ENCODE measurements at regions not wholly inside any gene's neighbourhood (a gene's known extent, or its start where the extent isn't known, plus 50 kb on each side); places are given as distances from the start of the nearest gene placed in this dataset.
"Not testable (repeated sequence)": the region's sequence is repeated elsewhere in the genome, so short reads cannot be mapped to it uniquely, and the experiment has no call there.

DNA sequence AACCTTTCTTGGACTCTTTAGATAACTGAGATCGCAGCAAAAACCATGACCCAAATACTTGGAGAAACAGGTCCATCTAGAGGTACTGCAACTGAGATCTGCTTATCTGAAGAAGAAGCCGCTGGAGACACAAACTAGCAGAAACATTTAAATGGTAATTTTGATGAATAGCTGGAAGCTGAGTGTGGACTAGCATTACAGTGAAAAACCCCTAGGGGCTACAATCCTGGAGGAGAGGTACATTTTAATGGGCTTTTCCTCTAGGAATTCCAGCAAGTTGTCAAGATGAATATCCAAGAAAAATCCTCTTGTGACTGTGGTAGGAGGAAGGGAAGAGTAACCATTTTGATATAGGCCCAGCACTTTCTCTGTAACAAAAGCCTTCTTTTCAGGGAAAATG, 592.5 kb upstream of the GRIA3 start:
- no peak for FAIRE-seq
- no peak for DNase-seq (ENCODE audit: insufficient read length, low spot score)

DNA sequence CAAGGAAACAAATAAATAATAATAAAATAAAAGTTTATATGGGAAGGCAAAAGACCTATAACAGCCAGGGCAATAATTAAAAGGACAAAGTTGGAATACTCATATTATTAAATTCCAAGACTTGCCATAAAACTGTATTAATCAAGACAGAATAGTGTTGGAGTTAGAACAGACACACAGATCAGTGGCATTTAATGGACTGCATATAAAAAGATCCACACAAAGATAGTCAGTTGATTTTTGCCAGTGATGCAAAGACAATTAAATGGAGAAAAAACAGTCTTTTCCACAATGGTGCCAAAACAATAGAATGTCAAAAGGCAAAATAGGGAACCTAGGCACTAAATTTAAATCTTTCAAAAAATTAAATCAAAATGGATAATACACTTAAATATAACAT, 587.1 kb upstream of the GRIA3 start:
- FAIRE-seq (no peak), DNase-seq (ENCODE audit: insufficient read length, low spot score) (no peak)

DNA sequence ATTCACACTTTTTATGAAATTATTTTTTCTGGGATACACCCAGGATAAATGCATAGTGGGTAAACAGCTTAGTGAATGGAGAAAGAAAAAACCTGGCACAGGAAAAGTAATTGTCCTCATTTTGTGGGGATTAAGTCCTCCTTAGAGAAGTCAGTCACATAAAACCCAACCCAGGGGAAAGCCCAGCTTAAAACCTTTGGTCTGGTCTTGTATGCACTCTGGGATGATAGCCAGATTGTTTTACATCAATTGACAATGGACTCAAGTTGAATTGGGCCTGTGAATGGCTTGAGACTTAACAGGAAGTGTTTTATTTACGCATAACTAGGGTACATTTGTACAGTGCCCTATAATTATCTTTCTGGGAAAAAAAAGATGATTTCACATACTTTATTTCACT, 561.3 kb upstream of the GRIA3 start:
- FAIRE-seq (no peak), DNase-seq (ENCODE audit: insufficient read length, low spot score) (no peak)

GRCh38 chrX:122625239-122625638, 558.8 kb upstream of the GRIA3 start:
- no peak for DNase-seq (ENCODE audit: insufficient read length, low spot score)
- FAIRE-seq = no peak

- DNase-seq (ENCODE audit: insufficient read length, low spot score) (no peak), FAIRE-seq (no peak)
Observed at GRCh38 chrX:122625821-122626220, 558.3 kb upstream of the GRIA3 start.

DNA sequence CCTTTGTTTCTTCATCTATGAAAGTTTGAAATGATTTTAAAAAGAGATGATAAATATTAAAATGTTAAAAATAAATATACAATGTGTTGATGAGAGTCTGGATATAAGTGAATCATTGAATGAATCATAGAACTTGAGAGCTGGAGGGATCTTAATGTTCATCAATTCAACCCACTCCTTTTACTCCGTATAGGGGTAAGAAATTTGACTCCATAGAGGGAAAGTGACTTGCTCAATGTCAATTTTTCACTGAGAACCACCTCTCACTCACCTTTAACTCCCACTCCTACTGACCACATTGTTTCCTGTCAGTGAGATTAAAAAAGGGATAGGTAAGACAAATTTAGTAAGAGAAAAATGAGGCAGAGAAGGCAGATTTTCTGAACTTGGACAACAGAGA, 557.2 kb upstream of the GRIA3 start:
- DNase-seq (ENCODE audit: insufficient read length, low spot score) (no peak), FAIRE-seq (no peak)

GRCh38 chrX:122641136-122641535, 542.9 kb upstream of the GRIA3 start:
- no peak for FAIRE-seq

GRCh38 chrX:122641826-122642225, 542.3 kb upstream of the GRIA3 start:
- FAIRE-seq = no peak
- DNase-seq (ENCODE audit: insufficient read length, low spot score) = no peak

More at GRCh38 chrX:122641136-122641535, 542.9 kb upstream of the GRIA3 start:
- no peak for DNase-seq (ENCODE audit: insufficient read length, low spot score)

GRCh38 chrX:122655256-122655655, 528.8 kb upstream of the GRIA3 start:
- DNase-seq (ENCODE audit: insufficient read length, low spot score); FAIRE-seq: not testable (repeated sequence)

GRCh38 chrX:122666601-122667000, 517.5 kb upstream of the GRIA3 start:
- no peak for FAIRE-seq

GRCh38 chrX:122667667-122668066, 516.4 kb upstream of the GRIA3 start:
- DNase-seq (ENCODE audit: insufficient read length, low spot score) (no peak), FAIRE-seq (no peak)

More at GRCh38 chrX:122666601-122667000, 517.5 kb upstream of the GRIA3 start:
- DNase-seq (ENCODE audit: insufficient read length, low spot score) = no peak

GRCh38 chrX:122703762-122704161, 480.3 kb upstream of the GRIA3 start:
- no peak for DNase-seq (ENCODE audit: insufficient read length, low spot score)
- FAIRE-seq = no peak

DNA sequence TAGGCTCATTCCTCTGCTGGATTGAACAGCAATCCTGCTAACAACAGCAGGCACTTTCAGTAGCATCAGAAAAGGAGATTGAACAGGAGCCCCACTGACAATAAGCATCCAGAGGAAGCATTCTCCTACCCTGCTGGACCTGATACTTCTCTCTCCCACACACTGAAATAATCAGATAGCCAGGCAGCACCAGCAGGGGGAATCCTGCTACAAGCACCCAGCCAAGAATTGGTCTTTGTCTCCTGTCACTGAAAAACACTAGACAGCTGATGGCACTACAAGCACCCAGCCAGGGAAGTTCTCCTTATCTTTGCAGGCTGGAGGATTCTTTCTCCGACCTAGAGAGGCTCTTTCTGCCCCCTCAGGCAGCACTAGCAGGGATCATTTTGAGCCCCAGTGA, 444.3 kb upstream of the GRIA3 start:
- DNase-seq (ENCODE audit: insufficient read length, low spot score) (no peak), FAIRE-seq (no peak)

DNA sequence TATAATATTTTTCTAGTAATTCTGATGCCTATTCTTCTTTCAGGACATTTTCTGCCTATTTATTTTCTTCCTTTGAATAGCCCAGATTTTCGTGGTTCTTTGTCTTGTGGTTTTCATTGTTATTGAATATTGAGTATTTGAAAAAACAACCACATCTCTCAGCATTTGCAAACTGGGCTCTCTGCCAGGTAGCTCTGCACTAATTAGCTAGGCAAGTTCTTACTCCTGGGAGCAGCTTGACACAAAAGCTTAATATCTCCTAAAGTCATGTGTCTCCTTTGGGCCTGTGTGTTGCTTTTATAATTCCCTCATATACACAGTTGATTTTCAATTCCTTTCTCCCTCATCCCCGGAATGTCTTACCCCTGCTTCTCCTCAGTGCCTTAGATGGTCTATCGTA, 413.5 kb upstream of the GRIA3 start:
- no peak for DNase-seq (ENCODE audit: insufficient read length, low spot score)
- no peak for FAIRE-seq

DNA sequence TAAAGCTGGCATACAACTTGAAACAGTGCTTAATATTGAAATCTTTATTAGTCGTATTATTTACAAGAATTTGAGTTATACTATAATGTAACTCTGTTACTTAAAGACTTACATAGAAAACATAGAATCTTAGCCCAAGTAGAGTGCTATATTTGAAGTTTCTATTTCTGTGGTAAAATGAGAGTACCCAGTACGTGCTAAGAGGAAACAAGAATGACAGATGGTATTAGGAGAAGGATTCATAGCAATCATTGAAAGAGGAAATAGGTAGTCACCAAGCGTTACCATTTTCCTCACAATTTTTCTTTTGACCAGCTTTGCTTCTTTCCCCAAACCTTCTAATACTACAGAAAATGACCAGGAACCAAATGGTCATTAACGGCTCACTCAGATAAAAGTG, 412.1 kb upstream of the GRIA3 start:
- FAIRE-seq (no peak), DNase-seq (ENCODE audit: insufficient read length, low spot score) (no peak)

GRCh38 chrX:122777766-122778165, 406.3 kb upstream of the GRIA3 start:
- no peak for FAIRE-seq
- DNase-seq (ENCODE audit: insufficient read length, low spot score) = no peak

DNA sequence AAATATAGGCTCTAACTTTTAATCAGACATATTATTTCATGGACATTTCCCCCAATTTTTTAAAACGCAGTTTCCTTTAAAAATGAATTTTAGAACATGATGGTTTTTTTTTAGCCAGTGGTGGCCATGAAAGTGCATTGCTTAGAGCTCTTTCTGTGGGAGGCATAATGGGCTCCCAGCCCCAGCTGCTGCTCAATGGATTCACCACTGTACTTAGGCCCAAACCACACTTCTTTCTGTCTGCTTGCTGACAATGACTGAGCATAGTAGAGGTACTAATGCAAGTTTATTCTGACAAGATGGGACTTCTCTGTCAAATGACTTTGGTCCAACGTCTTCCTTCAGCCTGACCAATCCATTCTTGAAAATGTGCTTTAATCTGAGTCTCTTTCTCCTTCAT, 400.2 kb upstream of the GRIA3 start:
- DNase-seq (ENCODE audit: insufficient read length, low spot score) (no peak), FAIRE-seq (no peak)

- DNase-seq (ENCODE audit: insufficient read length, low spot score) (no peak), FAIRE-seq (no peak)
Observed at GRCh38 chrX:122787231-122787630, 396.8 kb upstream of the GRIA3 start.

GRCh38 chrX:122788216-122788615, 395.9 kb upstream of the GRIA3 start:
- DNase-seq (ENCODE audit: insufficient read length, low spot score) (no peak), FAIRE-seq (no peak)

- no peak for FAIRE-seq
Observed at GRCh38 chrX:122790376-122791095, 393.5 kb upstream of the GRIA3 start.

GRCh38 chrX:122813876-122814275, 370.2 kb upstream of the GRIA3 start:
- no peak for FAIRE-seq
- DNase-seq (ENCODE audit: insufficient read length, low spot score) = no peak

More at GRCh38 chrX:122790376-122791095, 393.5 kb upstream of the GRIA3 start:
- DNase-seq (ENCODE audit: insufficient read length, low spot score) = no peak

- FAIRE-seq (no peak), DNase-seq (ENCODE audit: insufficient read length, low spot score) (no peak)
Observed at GRCh38 chrX:122816288-122816687, 367.8 kb upstream of the GRIA3 start.

Measured in HTR-8/SVneo (cell line).